ENCODE measurements at regions not wholly inside any gene's neighbourhood (a gene's known extent, or its start where the extent isn't known, plus 50 kb on each side); places are given as distances from the start of the nearest gene placed in this dataset.

- DNase-seq (ENCODE audit: low read depth in 2 of 2), result no peak
Measured at GRCh38 chr2:217195658-217196446, 336.0 kb upstream of the TNP1 start.

- DNase-seq (ENCODE audit: low read depth in 2 of 2), result no peak
Measured at GRCh38 chr2:217195016-217195415, 335.2 kb upstream of the TNP1 start.

- no peak for DNase-seq (ENCODE audit: low read depth in 2 of 2)
Measured at GRCh38 chr2:217193431-217194340, 333.8 kb upstream of the TNP1 start.

GRCh38 chr2:217192366-217192765, 332.5 kb upstream of the TNP1 start:
- DNase-seq (ENCODE audit: low read depth in 2 of 2), result no peak

- DNase-seq (ENCODE audit: low read depth in 2 of 2), result no peak
Measured at GRCh38 chr2:217189747-217190146, 329.9 kb upstream of the TNP1 start.

- DNase-seq (ENCODE audit: low read depth in 2 of 2), result no peak
Measured at GRCh38 chr2:217189131-217189530, 329.3 kb upstream of the TNP1 start.

- DNase-seq (ENCODE audit: low read depth in 2 of 2), result no peak
Measured at GRCh38 chr2:217186668-217187159, 326.9 kb upstream of the TNP1 start.

GRCh38 chr2:217186152-217186551, 326.3 kb upstream of the TNP1 start:
- DNase-seq (ENCODE audit: low read depth in 2 of 2), result no peak

GRCh38 chr2:217185265-217185995, 325.6 kb upstream of the TNP1 start:
- no peak for DNase-seq (ENCODE audit: low read depth in 2 of 2)

GRCh38 chr2:217184242-217184641, 324.4 kb upstream of the TNP1 start:
- no peak for DNase-seq (ENCODE audit: low read depth in 2 of 2)

GRCh38 chr2:217183471-217183870, 323.6 kb upstream of the TNP1 start:
- no peak for DNase-seq (ENCODE audit: low read depth in 2 of 2)

- DNase-seq (ENCODE audit: low read depth in 2 of 2), result no peak
Measured at GRCh38 chr2:217182926-217183325, 323.1 kb upstream of the TNP1 start.

GRCh38 chr2:217181512-217181911, 321.6 kb upstream of the TNP1 start:
- no peak for DNase-seq (ENCODE audit: low read depth in 2 of 2)

- no peak for DNase-seq (ENCODE audit: low read depth in 2 of 2)
Measured at GRCh38 chr2:217179854-217180253, 320.0 kb upstream of the TNP1 start.

- DNase-seq (ENCODE audit: low read depth in 2 of 2), result no peak
Measured at GRCh38 chr2:217178341-217178740, 318.5 kb upstream of the TNP1 start.

- DNase-seq (ENCODE audit: low read depth in 2 of 2), result no peak
Measured at GRCh38 chr2:217177720-217178119, 317.9 kb upstream of the TNP1 start.

- DNase-seq (ENCODE audit: low read depth in 2 of 2), result no peak
Measured at GRCh38 chr2:217171874-217172273, 312.0 kb upstream of the TNP1 start.

- DNase-seq (ENCODE audit: low read depth in 2 of 2), result no peak
Measured at GRCh38 chr2:217168496-217168895, 308.6 kb upstream of the TNP1 start.

- DNase-seq (ENCODE audit: low read depth in 2 of 2), result no peak
Measured at GRCh38 chr2:217167531-217167930, 307.7 kb upstream of the TNP1 start.

GRCh38 chr2:217166241-217166850, 306.5 kb upstream of the TNP1 start:
- no peak for DNase-seq (ENCODE audit: low read depth in 2 of 2)

GRCh38 chr2:217165547-217165946, 305.7 kb upstream of the TNP1 start:
- DNase-seq (ENCODE audit: low read depth in 2 of 2), result no peak

- DNase-seq (ENCODE audit: low read depth in 2 of 2), result no peak
Measured at GRCh38 chr2:217163987-217164386, 304.1 kb upstream of the TNP1 start.

All from stimulated activated CD8-positive, alpha-beta memory T cell treated with anti-CD3 and anti-CD28 coated beads, Interleukin-15, amount 100 ng/mL, for 4 hours (primary cell).